ENCODE measurements at regions not wholly inside any gene's neighbourhood (a gene's known extent, or its start where the extent isn't known, plus 50 kb on each side); places are given as distances from the start of the nearest gene placed in this dataset.
A peak's percentile ranks its signal among the peaks of the same experiment; 100 is the strongest.

DNA sequence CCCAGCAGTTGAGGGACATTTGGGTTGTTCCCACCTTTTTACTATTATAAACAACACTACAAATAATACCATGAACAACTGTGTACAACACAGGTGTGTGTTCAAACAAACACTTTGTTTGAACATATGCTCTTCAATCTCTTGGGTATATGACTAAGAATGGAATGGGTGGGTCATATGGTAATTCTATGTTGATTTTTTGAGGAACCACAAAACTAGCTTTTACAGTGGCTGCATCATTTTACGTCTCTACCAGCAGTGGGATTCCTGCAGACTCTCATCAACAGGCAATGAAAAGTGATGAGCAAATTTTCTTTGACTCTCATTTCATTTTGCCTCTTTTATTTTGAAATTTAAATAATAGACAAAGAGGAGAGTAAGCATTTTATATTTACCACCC lies 116.9 kb upstream of the KLF14 start:
- no peak overlapping the region for H3K4me3 ChIP-seq (ENCODE audit: insufficient read depth in 1 of 2, low read depth in 1 of 2, low read length in 2 of 2)
- WGBS: no CpG with 5 or more reads among the region's 1 CpG

DNA sequence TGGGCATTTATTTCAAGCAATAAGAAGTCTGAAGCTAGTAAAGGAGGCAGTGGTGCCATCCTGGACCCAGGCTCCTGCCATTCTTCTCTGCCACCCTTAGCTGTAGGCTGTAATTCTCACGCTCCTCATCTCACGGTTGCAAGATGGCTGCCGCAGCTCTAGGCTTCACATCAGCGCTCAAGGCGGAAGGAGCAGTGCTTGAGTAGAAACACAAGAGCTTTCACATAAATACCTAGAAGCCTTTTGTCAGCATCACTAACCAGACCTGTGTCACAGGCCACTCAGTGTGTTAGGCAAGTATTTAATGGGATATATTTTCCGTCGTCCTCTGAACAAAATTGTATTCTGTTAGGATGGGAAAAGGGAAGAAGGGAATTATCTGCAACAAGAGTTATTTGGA lies 118.9 kb upstream of the KLF14 start:
- Histone ChIP-seq H2BK12ac (ENCODE audit: low read length in 2 of 2) (peak overlapping the region in 1 of 2 experiments; percentile 78), H4K8ac (ENCODE audit: low read length) (no peak overlapping the region), H3K4ac (ENCODE audit: low read depth in 1 of 2, low read length in 2 of 2) (peak overlapping the region in 1 of 2 experiments; percentile 66), H3K18ac (ENCODE audit: low read depth in 1 of 2, low read length in 2 of 2) (no peak overlapping the region), H3K9ac (ENCODE audit: low read length) (no peak overlapping the region), H3K4me2 (ENCODE audit: low read length, poor library complexity, severe bottlenecking) (no peak overlapping the region), H2BK120ac (ENCODE audit: low read depth, low read length) (no peak overlapping the region), H3K23ac (ENCODE audit: low read length in 2 of 2) (no peak overlapping the region), H3K4me1 (ENCODE audit: control insufficient read depth, insufficient read depth, low read depth, low read length) (peaks cover 2% of the 10 kb centered on the region), H2BK5ac (ENCODE audit: low read depth, low read length, poor library complexity, severe bottlenecking) (no peak overlapping the region), H3K9me3 (ENCODE audit: control insufficient read depth, low read length) (peaks cover 18% of the 10 kb centered on the region), H3K27ac (ENCODE audit: low read length, poor library complexity, severe bottlenecking) (no peak overlapping the region), H3K79me1 (replicated peaks; ENCODE audit: low read length, poor library complexity, severe bottlenecking) (peaks cover 11% of the 10 kb centered on the region), H2AK5ac (ENCODE audit: low read length, severe bottlenecking) (no peak overlapping the region), H3K27me3 (ENCODE audit: control insufficient read depth in 1 of 2, insufficient read depth in 1 of 2, low read length in 2 of 2) (no peaks in the 10 kb centered on the region), H3K14ac (ENCODE audit: low read length in 2 of 2) (no peak overlapping the region), H3K4me3 (ENCODE audit: insufficient read depth in 1 of 2, low read depth in 1 of 2, low read length in 2 of 2) (no peak overlapping the region), H3K36me3 (ENCODE audit: control insufficient read depth in 1 of 2, insufficient read depth in 2 of 2, low read depth in 1 of 2, low read length in 2 of 2) (peaks cover 17 to 62% of the 10 kb centered on the region in 2 experiments), H4K91ac (ENCODE audit: low read length) (no peak overlapping the region), H2BK15ac (ENCODE audit: low read depth, poor library complexity, severe bottlenecking) (no peak overlapping the region), H2AFZ (ENCODE audit: low read depth, low read length) (no peak overlapping the region)
- 96% methylated on average over 7 of the region's 7 CpGs for WGBS
- no peak for DNase-seq

More for the DNA sequence above, 116.9 kb upstream of the KLF14 start:
- Histone ChIP-seq H3K9me3 (ENCODE audit: control insufficient read depth, low read length) (peaks cover 4% of the 10 kb centered on the region), H4K8ac (ENCODE audit: low read length) (no peak overlapping the region), H2BK15ac (ENCODE audit: low read depth, poor library complexity, severe bottlenecking) (no peak overlapping the region), H3K9ac (ENCODE audit: low read length) (peak overlapping the region; percentile 33), H4K91ac (ENCODE audit: low read length) (no peak overlapping the region), H3K4ac (ENCODE audit: low read depth in 1 of 2, low read length in 2 of 2) (no peak overlapping the region), H3K4me1 (ENCODE audit: control insufficient read depth, insufficient read depth, low read depth, low read length) (peaks cover 2% of the 10 kb centered on the region), H3K4me2 (ENCODE audit: low read length, poor library complexity, severe bottlenecking) (no peak overlapping the region), H3K14ac (ENCODE audit: low read length in 2 of 2) (no peak overlapping the region), H2BK12ac (ENCODE audit: low read length in 2 of 2) (no peak overlapping the region), H3K23ac (ENCODE audit: low read length in 2 of 2) (no peak overlapping the region), H3K18ac (ENCODE audit: low read depth in 1 of 2, low read length in 2 of 2) (no peak overlapping the region), H2BK120ac (ENCODE audit: low read depth, low read length) (no peak overlapping the region), H2AK5ac (ENCODE audit: low read length, severe bottlenecking) (no peak overlapping the region), H2AFZ (ENCODE audit: low read depth, low read length) (no peak overlapping the region), H3K27me3 (ENCODE audit: control insufficient read depth in 1 of 2, insufficient read depth in 1 of 2, low read length in 2 of 2) (no peaks in the 10 kb centered on the region), H3K36me3 (ENCODE audit: control insufficient read depth in 1 of 2, insufficient read depth in 2 of 2, low read depth in 1 of 2, low read length in 2 of 2) (peaks cover 10 to 43% of the 10 kb centered on the region in 2 experiments), H2BK5ac (ENCODE audit: low read depth, low read length, poor library complexity, severe bottlenecking) (no peak overlapping the region), H3K27ac (ENCODE audit: low read length, poor library complexity, severe bottlenecking) (no peak overlapping the region), H3K79me1 (replicated peaks; ENCODE audit: low read length, poor library complexity, severe bottlenecking) (peaks cover 5% of the 10 kb centered on the region)
- no peak for DNase-seq

DNA sequence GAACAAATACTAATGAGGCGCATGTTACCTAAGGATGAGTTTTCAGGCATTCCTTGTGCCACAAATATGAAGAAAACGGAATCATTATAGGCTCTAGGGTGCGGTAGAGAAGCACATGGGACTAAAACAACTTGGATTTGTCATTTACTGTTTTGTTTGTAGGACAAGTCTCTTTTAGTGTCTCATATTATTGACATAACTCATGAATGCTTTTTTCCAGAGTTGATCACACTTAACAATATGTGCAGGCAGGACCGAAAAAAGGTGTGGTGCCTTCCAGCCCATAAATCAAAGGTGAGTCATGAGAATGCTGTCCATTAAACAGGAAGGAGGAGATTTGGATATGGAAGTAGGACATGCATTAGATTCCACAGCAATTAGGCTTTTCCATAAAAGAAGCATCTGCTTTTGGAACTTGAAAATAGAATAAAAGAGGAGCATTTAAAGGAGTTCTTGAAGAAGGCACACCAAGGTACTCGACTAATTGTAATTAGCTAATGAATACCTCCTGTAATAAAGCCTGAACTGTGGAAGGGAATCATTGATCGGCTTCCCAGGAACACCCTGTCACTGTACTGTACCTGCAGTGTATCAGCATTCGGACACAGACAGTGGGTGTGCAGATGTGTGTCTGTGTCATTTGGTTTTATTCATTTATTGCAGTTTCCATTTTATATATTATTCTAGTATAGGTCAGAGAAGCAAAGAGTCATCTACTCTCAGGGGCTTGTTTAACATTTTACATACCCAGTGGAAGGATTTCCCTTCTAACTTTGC lies 119.7 kb upstream of the KLF14 start:
- H2BK12ac ChIP-seq (ENCODE audit: low read length in 2 of 2): no peak overlapping the region
- H3K36me3 ChIP-seq (ENCODE audit: control insufficient read depth in 1 of 2, insufficient read depth in 2 of 2, low read depth in 1 of 2, low read length in 2 of 2): peaks cover 17 to 70% of the 10 kb centered on the region in 2 experiments
- peak overlapping the region; percentile 52 for H3K27ac ChIP-seq (ENCODE audit: low read length, poor library complexity, severe bottlenecking)
- WGBS: 22% methylated on average over 5 of the region's 7 CpGs
- no peaks in the 10 kb centered on the region for H3K27me3 ChIP-seq (ENCODE audit: control insufficient read depth in 1 of 2, insufficient read depth in 1 of 2, low read length in 2 of 2)
- no peak overlapping the region for H2BK15ac ChIP-seq (ENCODE audit: low read depth, poor library complexity, severe bottlenecking)
- peaks cover 2% of the 10 kb centered on the region for H3K4me1 ChIP-seq (ENCODE audit: control insufficient read depth, insufficient read depth, low read depth, low read length)
- peak overlapping the region; percentile 0 for H3K9ac ChIP-seq (ENCODE audit: low read length)
- no peak overlapping the region for H3K14ac ChIP-seq (ENCODE audit: low read length in 2 of 2)
- H3K9me3 ChIP-seq (ENCODE audit: control insufficient read depth, low read length): peaks cover 27% of the 10 kb centered on the region
- H2AFZ ChIP-seq (ENCODE audit: low read depth, low read length): no peak overlapping the region
- peak; percentile 58 for DNase-seq
- no peak overlapping the region for H2BK120ac ChIP-seq (ENCODE audit: low read depth, low read length)
- no peak overlapping the region for H4K8ac ChIP-seq (ENCODE audit: low read length)
- no peak overlapping the region for H4K91ac ChIP-seq (ENCODE audit: low read length)
- no peak overlapping the region for H3K23ac ChIP-seq (ENCODE audit: low read length in 2 of 2)
- no peak overlapping the region for H3K4me3 ChIP-seq (ENCODE audit: insufficient read depth in 1 of 2, low read depth in 1 of 2, low read length in 2 of 2)
- H2AK5ac ChIP-seq (ENCODE audit: low read length, severe bottlenecking): no peak overlapping the region
- H3K79me1 ChIP-seq (replicated peaks; ENCODE audit: low read length, poor library complexity, severe bottlenecking): peaks cover 11% of the 10 kb centered on the region
- H3K18ac ChIP-seq (ENCODE audit: low read depth in 1 of 2, low read length in 2 of 2): peak overlapping the region in 1 of 2 experiments; percentile 14
- no peak overlapping the region for H2BK5ac ChIP-seq (ENCODE audit: low read depth, low read length, poor library complexity, severe bottlenecking)
- no peak overlapping the region for H3K4me2 ChIP-seq (ENCODE audit: low read length, poor library complexity, severe bottlenecking)
- no peak overlapping the region for H3K4ac ChIP-seq (ENCODE audit: low read depth in 1 of 2, low read length in 2 of 2)

DNA sequence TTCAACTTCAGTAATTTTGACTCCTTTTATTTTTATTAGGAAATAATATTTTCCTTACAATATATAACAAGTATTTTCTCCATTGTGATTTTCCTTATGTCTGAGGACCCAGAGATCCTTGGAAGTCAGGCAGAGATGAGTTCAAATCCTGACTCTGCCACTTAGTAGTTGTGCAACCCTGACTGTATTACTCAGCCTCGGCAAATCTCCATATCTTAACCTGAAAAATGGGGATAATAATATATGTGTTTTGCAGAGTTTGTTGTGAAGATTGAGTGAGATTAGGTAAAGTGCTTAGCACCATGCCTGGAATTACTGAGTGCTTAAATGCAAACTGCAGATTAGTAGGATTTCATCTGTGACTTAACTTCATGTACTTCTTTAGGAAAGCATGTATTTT lies 120.5 kb upstream of the KLF14 start:
- H2AK5ac ChIP-seq (ENCODE audit: low read length, severe bottlenecking): no peak overlapping the region
- peaks cover 17 to 78% of the 10 kb centered on the region in 2 experiments for H3K36me3 ChIP-seq (ENCODE audit: control insufficient read depth in 1 of 2, insufficient read depth in 2 of 2, low read depth in 1 of 2, low read length in 2 of 2)
- no peak overlapping the region for H3K9ac ChIP-seq (ENCODE audit: low read length)
- H4K91ac ChIP-seq (ENCODE audit: low read length): no peak overlapping the region
- H3K4me1 ChIP-seq (ENCODE audit: control insufficient read depth, insufficient read depth, low read depth, low read length): peaks cover 2% of the 10 kb centered on the region
- H3K79me1 ChIP-seq (replicated peaks; ENCODE audit: low read length, poor library complexity, severe bottlenecking): peaks cover 11% of the 10 kb centered on the region
- H3K27ac ChIP-seq (ENCODE audit: low read length, poor library complexity, severe bottlenecking): no peak overlapping the region
- peaks cover 35% of the 10 kb centered on the region for H3K9me3 ChIP-seq (ENCODE audit: control insufficient read depth, low read length)
- no peak overlapping the region for H3K4me3 ChIP-seq (ENCODE audit: insufficient read depth in 1 of 2, low read depth in 1 of 2, low read length in 2 of 2)
- H4K8ac ChIP-seq (ENCODE audit: low read length): no peak overlapping the region
- no peaks in the 10 kb centered on the region for H3K27me3 ChIP-seq (ENCODE audit: control insufficient read depth in 1 of 2, insufficient read depth in 1 of 2, low read length in 2 of 2)
- H2BK12ac ChIP-seq (ENCODE audit: low read length in 2 of 2): no peak overlapping the region
- 67% methylated on average over 1 of the region's 1 CpG for WGBS
- H3K4ac ChIP-seq (ENCODE audit: low read depth in 1 of 2, low read length in 2 of 2): no peak overlapping the region
- H2AFZ ChIP-seq (ENCODE audit: low read depth, low read length): no peak overlapping the region
- no peak overlapping the region for H2BK15ac ChIP-seq (ENCODE audit: low read depth, poor library complexity, severe bottlenecking)
- no peak overlapping the region for H3K18ac ChIP-seq (ENCODE audit: low read depth in 1 of 2, low read length in 2 of 2)
- no peak overlapping the region for H2BK120ac ChIP-seq (ENCODE audit: low read depth, low read length)
- no peak overlapping the region for H3K23ac ChIP-seq (ENCODE audit: low read length in 2 of 2)
- no peak overlapping the region for H3K4me2 ChIP-seq (ENCODE audit: low read length, poor library complexity, severe bottlenecking)
- no peak for DNase-seq
- H2BK5ac ChIP-seq (ENCODE audit: low read depth, low read length, poor library complexity, severe bottlenecking): no peak overlapping the region
- H3K14ac ChIP-seq (ENCODE audit: low read length in 2 of 2): no peak overlapping the region

All from mesenchymal stem cell (in vitro differentiated cells and primary cell).